B cell (primary cell): ENCODE measurements at regions not wholly inside any gene's neighbourhood (a gene's known extent, or its start where the extent isn't known, plus 50 kb on each side); places are given as distances from the start of the nearest gene placed in this dataset.

Source experiments
- ATAC-seq: fragments of 200-7000 bp; cut with Tn5 transposase; one replicate; pipeline ENCODE4 v1.10.0; 2021; ENCODE audit warnings: low read depth, mild to moderate bottlenecking, moderate number of reproducible peaks, moderate library complexity
- CTCF ChIA-PET: fragments of 350-600 bp; sonication (Branson Sonifier 250); formaldehyde crosslinking; loops from one replicate; lab custom pipeline; 2021; ENCODE audit warnings: antibody characterized with exemption, inconsistent platforms; lab: Charles Lee
- POLR2A ChIA-PET: fragments of 350-600 bp; sonication (Branson Sonifier 250); formaldehyde crosslinking; loops from one replicate; lab custom pipeline; 2021; ENCODE audit warnings: antibody characterized with exemption; lab: Charles Lee
- DNase-seq: peaks from one replicate; pipeline ENCODE4 v3.0.0; 2013
- H2AFZ ChIP-seq: 2 replicates; pipeline ENCODE4 v1.6.1; 2012; ENCODE audit warnings: mild to moderate bottlenecking, low read depth, low read length; ENCODE audit not compliant: insufficient read depth, poor library complexity, severe bottlenecking
- H3K27ac ChIP-seq, 2 donors: 1 replicate in 1 of 2; 2 replicates in 1 of 2; pipeline ENCODE4 v1.5.1; 2012 to 2013; ENCODE audit warnings: low read length in 2 of 2, mild to moderate bottlenecking in 2 of 2, moderate library complexity in 1 of 2
- H3K27me3 ChIP-seq, 4 experiments: fragments of 200-600 bp in 1 of 4; sonication (generic) in 1 of 4; replicated peaks in 1 of 4; 1 replicate in 2 of 4; 2 replicates in 2 of 4; pipeline versions ENCODE4 v1.6.1 to v1.7.0; 2013 to 2016; ENCODE audit warnings: low read length in 3 of 4, mild to moderate bottlenecking in 2 of 4, mixed read lengths in 1 of 4, moderate library complexity in 1 of 4; ENCODE audit not compliant: insufficient read depth in 4 of 4, control insufficient read depth in 3 of 4; ENCODE audit errors: control extremely low read depth in 1 of 4
- H3K36me3 ChIP-seq, 2 experiments: replicated peaks in 1 of 2; 1 replicate in 1 of 2; 2 replicates in 1 of 2; pipeline versions ENCODE4 v1.6.1 to v1.7.1; 2013; ENCODE audit warnings: low read length in 1 of 2; ENCODE audit not compliant: insufficient read depth in 2 of 2, control insufficient read depth in 1 of 2; ENCODE audit errors: control extremely low read depth in 1 of 2, extremely low read depth in 1 of 2
- H3K4me1 ChIP-seq, 2 donors: fragments of 200-600 bp in 1 of 2; sonication (generic) in 1 of 2; 1 replicate in 1 of 2; 2 replicates in 1 of 2; pipeline versions ENCODE4 v1.5.1 to v1.6.1; 2013 to 2017; ENCODE audit warnings: low read length in 2 of 2; ENCODE audit not compliant: control insufficient read depth in 2 of 2, insufficient read depth in 2 of 2
- H3K4me2 ChIP-seq: replicated peaks from 2 replicates; pipeline ENCODE3; 2012; ENCODE audit warnings: mild to moderate bottlenecking, low read depth, low read length; ENCODE audit not compliant: poor library complexity, severe bottlenecking
- H3K4me3 ChIP-seq, 5 experiments: fragments of 200-600 bp in 1 of 5; sonication (generic) in 1 of 5; 1 replicate in 3 of 5; 2 replicates in 2 of 5; pipeline versions ENCODE4 v1.5.1 to v1.7.0; 2011 to 2016; ENCODE audit warnings: low read length in 4 of 5, mild to moderate bottlenecking in 4 of 5, low read depth in 2 of 5, control low read depth in 1 of 5, moderate library complexity in 1 of 5; ENCODE audit not compliant: insufficient read depth in 1 of 5; ENCODE audit errors: control extremely low read depth in 1 of 5, extremely low read depth in 1 of 5
- H3K79me2 ChIP-seq: fragments of 200-600 bp; sonication (generic); one replicate; pipeline ENCODE4 v1.6.0; 2016; ENCODE audit warnings: low read length; ENCODE audit not compliant: control insufficient read depth, insufficient read depth
- H3K9ac ChIP-seq: fragments of 200-600 bp; sonication (generic); 2 replicates; pipeline ENCODE4 v1.6.1; 2017; ENCODE audit warnings: mild to moderate bottlenecking, low read length, moderate library complexity
- H3K9me3 ChIP-seq, 3 donors: one replicate each; pipeline versions ENCODE4 v1.6.1 to v1.7.1; 2013; ENCODE audit warnings: low read length in 2 of 3; ENCODE audit not compliant: control insufficient read depth in 2 of 3, insufficient read depth in 1 of 3; ENCODE audit errors: control extremely low read depth in 1 of 3
- H4K20me1 ChIP-seq: 2 replicates; pipeline ENCODE4 v1.6.0; 2012; ENCODE audit warnings: mild to moderate bottlenecking, low read length; ENCODE audit not compliant: insufficient read depth, control insufficient read depth, poor library complexity, severe bottlenecking
- H3K27ac Mint-ChIP-seq: one replicate; pipeline ENCODE4 v1.8.0; 2021; ENCODE audit warnings: mixed read lengths
- H3K27me3 Mint-ChIP-seq: one replicate; pipeline ENCODE4 v1.8.0; 2021; ENCODE audit warnings: mixed read lengths
- H3K4me1 Mint-ChIP-seq: one replicate; pipeline ENCODE4 v1.8.0; 2021; ENCODE audit warnings: mixed read lengths
- H3K4me3 Mint-ChIP-seq: one replicate; pipeline ENCODE4 v1.8.0; 2021; ENCODE audit warnings: mixed read lengths
- H3K9me3 Mint-ChIP-seq: one replicate; pipeline ENCODE4 v1.8.0; 2022; ENCODE audit warnings: mixed read lengths; ENCODE audit not compliant: insufficient read depth
- EZH2 ChIP-seq: IDR thresholded peaks from 2 replicates; pipeline ENCODE4 v1.6.1; 2012; ENCODE audit warnings: borderline replicate concordance, low read depth, mild to moderate bottlenecking, moderate library complexity, low read length; ENCODE audit not compliant: insufficient read depth, poor library complexity, severe bottlenecking
- WGBS: methylation state at CpG from one replicate; pipeline ENCODE4 v1.1.5; 2013; ENCODE audit warnings: missing lambda C conversion rate; ENCODE audit not compliant: insufficient coverage; 5-methylcytosine and 5-hydroxymethylcytosine counted together
- intact Hi-C: fragments of 100-400 bp; cut with micrococcal nuclease; formaldehyde crosslinking; loops from one replicate; pipeline ENCODE4 v1.10.0; 2022
- TF ChIP-seq, protein P1 (sequence below): fragments of 200-600 bp; IDR thresholded peaks from one replicate; pipeline ENCODE4 v1.8.0; 2022; ENCODE audit warnings: antibody characterized with exemption, mild to moderate bottlenecking

GRCh38 chr7:445020-445419, 74.6 kb downstream of the PDGFA start:
- H3K27ac Mint-ChIP-seq = no peak overlapping the region
- H2AFZ ChIP-seq = no peak overlapping the region
- no peak overlapping the region for H3K9ac ChIP-seq
- TF ChIP-seq, protein P1, sequence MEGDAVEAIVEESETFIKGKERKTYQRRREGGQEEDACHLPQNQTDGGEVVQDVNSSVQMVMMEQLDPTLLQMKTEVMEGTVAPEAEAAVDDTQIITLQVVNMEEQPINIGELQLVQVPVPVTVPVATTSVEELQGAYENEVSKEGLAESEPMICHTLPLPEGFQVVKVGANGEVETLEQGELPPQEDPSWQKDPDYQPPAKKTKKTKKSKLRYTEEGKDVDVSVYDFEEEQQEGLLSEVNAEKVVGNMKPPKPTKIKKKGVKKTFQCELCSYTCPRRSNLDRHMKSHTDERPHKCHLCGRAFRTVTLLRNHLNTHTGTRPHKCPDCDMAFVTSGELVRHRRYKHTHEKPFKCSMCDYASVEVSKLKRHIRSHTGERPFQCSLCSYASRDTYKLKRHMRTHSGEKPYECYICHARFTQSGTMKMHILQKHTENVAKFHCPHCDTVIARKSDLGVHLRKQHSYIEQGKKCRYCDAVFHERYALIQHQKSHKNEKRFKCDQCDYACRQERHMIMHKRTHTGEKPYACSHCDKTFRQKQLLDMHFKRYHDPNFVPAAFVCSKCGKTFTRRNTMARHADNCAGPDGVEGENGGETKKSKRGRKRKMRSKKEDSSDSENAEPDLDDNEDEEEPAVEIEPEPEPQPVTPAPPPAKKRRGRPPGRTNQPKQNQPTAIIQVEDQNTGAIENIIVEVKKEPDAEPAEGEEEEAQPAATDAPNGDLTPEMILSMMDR = no peak
- no peak for TF ChIP-seq EZH2
- H3K4me1 Mint-ChIP-seq = no peaks in the 10 kb centered on the region
- no peaks in the 10 kb centered on the region for H4K20me1 ChIP-seq
- intact Hi-C loops = no loop called here
- ChIA-PET CTCF (no interaction called here), POLR2A (no interaction called here)
- no peaks in the 10 kb centered on the region for H3K79me2 ChIP-seq
- H3K9me3 Mint-ChIP-seq = no peaks in the 10 kb centered on the region
- ATAC-seq = no peak
- no peaks in the 10 kb centered on the region for H3K27me3 ChIP-seq
- 93% methylated on average over 12 of the region's 14 CpGs for WGBS
- no peak overlapping the region for H3K4me3 ChIP-seq
- no peak for DNase-seq
- H3K4me1 ChIP-seq = no peaks in the 10 kb centered on the region
- H3K4me3 Mint-ChIP-seq = no peak overlapping the region
- no peaks in the 10 kb centered on the region for H3K36me3 ChIP-seq
- no peak overlapping the region for H3K27ac ChIP-seq
- no peak overlapping the region for H3K4me2 ChIP-seq
- H3K27me3 Mint-ChIP-seq = peaks cover 3% of the 10 kb centered on the region
- H3K9me3 ChIP-seq = peaks cover 0 to 25% (median 0%) of the 10 kb centered on the region in 3 donors

DNA sequence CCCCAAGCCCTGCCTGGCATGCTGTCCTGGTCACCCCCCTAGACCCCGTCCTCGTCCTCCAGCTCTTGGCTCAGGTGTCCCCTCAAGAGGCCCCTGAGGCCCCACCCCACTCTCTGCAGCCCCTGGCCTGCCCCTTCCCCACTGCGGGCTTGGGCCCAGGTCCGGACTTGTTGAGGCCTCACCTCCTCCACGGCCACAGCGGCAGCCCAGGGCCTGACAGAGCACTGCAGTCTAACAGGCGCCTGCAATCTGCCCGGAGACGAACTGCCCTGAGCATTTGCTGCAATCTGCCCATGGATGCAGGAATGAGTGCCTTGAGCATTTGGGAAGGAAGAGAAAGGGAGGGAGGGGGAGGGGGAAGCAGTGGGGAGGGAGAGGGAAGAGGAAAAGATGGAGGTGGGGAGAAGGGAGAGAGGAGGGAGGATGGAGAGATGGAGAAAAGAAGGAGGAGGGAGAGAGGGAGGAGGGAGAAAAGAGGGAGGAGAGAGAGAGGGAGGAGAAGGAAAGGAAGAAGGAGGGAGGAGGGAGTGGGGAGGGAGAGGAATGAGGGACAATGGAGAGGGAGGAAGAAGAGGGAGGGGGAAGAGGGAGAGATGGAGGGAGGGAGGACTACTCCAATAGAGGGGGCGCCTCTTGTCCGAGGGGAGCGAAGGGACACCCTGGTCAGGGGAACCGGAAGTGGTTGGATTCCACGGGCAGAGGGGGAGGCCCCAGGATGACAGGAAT, 73.9 kb downstream of the PDGFA start:
- Histone ChIP-seq H3K4me1 (peaks cover 0 to under 1% of the 10 kb centered on the region in 2 donors), H3K36me3 (no peaks in the 10 kb centered on the region), H3K9me3 (peaks cover 0 to 22% (median 0%) of the 10 kb centered on the region in 3 donors), H3K9ac (no peak overlapping the region), H3K4me3 (no peak overlapping the region), H4K20me1 (no peaks in the 10 kb centered on the region), H2AFZ (no peak overlapping the region), H3K27me3 (no peaks in the 10 kb centered on the region), H3K27ac (no peak overlapping the region), H3K4me2 (no peak overlapping the region), H3K79me2 (no peaks in the 10 kb centered on the region)
- ChIA-PET CTCF (no interaction called here), POLR2A (no interaction called here)
- 87% methylated on average over 14 of the region's 14 CpGs for WGBS
- Mint-ChIP-seq H3K27me3 (peaks cover 4% of the 10 kb centered on the region), H3K27ac (no peak overlapping the region), H3K4me1 (no peaks in the 10 kb centered on the region), H3K9me3 (no peaks in the 10 kb centered on the region), H3K4me3 (no peak overlapping the region)
- ATAC-seq (no peak), DNase-seq (no peak)
- no peak for TF ChIP-seq EZH2
- TF ChIP-seq, protein P1 = no peak
- intact Hi-C loops = no loop called here
